ENCODE measurements at regions not wholly inside any gene's neighbourhood (a gene's known extent, or its start where the extent isn't known, plus 50 kb on each side); places are given as distances from the start of the nearest gene placed in this dataset.

- TF ChIP-seq, protein P1, sequence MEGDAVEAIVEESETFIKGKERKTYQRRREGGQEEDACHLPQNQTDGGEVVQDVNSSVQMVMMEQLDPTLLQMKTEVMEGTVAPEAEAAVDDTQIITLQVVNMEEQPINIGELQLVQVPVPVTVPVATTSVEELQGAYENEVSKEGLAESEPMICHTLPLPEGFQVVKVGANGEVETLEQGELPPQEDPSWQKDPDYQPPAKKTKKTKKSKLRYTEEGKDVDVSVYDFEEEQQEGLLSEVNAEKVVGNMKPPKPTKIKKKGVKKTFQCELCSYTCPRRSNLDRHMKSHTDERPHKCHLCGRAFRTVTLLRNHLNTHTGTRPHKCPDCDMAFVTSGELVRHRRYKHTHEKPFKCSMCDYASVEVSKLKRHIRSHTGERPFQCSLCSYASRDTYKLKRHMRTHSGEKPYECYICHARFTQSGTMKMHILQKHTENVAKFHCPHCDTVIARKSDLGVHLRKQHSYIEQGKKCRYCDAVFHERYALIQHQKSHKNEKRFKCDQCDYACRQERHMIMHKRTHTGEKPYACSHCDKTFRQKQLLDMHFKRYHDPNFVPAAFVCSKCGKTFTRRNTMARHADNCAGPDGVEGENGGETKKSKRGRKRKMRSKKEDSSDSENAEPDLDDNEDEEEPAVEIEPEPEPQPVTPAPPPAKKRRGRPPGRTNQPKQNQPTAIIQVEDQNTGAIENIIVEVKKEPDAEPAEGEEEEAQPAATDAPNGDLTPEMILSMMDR (conservative IDR thresholded peaks at IDR 0.05; ENCODE audit: low read depth, low read length), result no peak
- TF ChIP-seq EZH2phosphoT487 (IDR thresholded peaks at IDR 0.05; ENCODE audit: borderline replicate concordance, low read length), result no peak
- no peak for TF ChIP-seq EZH2 (IDR thresholded peaks at IDR 0.05; ENCODE audit: low read length, unreplicated experiment)
Measured at GRCh38 chr3:166879661-166880060, 500.4 kb downstream of the ZBBX start.
